Superior temporal gyrus (tissue), 1 donor: ENCODE measurements at regions not wholly inside any gene's neighbourhood (a gene's known extent, or its start where the extent isn't known, plus 50 kb on each side); places are given as distances from the start of the nearest gene placed in this dataset.
"Not testable (repeated sequence)": the region's sequence is repeated elsewhere in the genome, so short reads cannot be mapped to it uniquely, and the experiment has no call there.

Experiments used
- DNase-seq: peaks from one replicate; pipeline ENCODE4 v3.0.0-alpha.2; 2016; ENCODE audit errors: extremely low spot score

- DNase-seq = no peak
Measured at GRCh38 chr3:95626107-95626506, 1188.3 kb upstream of the EPHA6 start.

GRCh38 chr3:95627293-95627692, 1187.1 kb upstream of the EPHA6 start:
- no peak for DNase-seq

- DNase-seq = no peak
Measured at GRCh38 chr3:95627697-95628096, 1186.7 kb upstream of the EPHA6 start.

- no peak for DNase-seq
Measured at GRCh38 chr3:95629802-95630201, 1184.6 kb upstream of the EPHA6 start.

- no peak for DNase-seq
Measured at GRCh38 chr3:95645291-95645690, 1169.1 kb upstream of the EPHA6 start.

- DNase-seq = no peak
Measured at GRCh38 chr3:95654570-95655362, 1159.6 kb upstream of the EPHA6 start.

- DNase-seq = no peak
Measured at GRCh38 chr3:95655363-95655986, 1158.9 kb upstream of the EPHA6 start.

GRCh38 chr3:95670765-95671164, 1143.6 kb upstream of the EPHA6 start:
- DNase-seq = no peak

- no peak for DNase-seq
Measured at GRCh38 chr3:95673215-95673614, 1141.2 kb upstream of the EPHA6 start.

GRCh38 chr3:95705786-95706418, 1108.5 kb upstream of the EPHA6 start:
- DNase-seq = no peak

GRCh38 chr3:95707268-95707667, 1107.1 kb upstream of the EPHA6 start:
- no peak for DNase-seq

- DNase-seq = no peak
Measured at GRCh38 chr3:95710684-95711083, 1103.7 kb upstream of the EPHA6 start.

- no peak for DNase-seq
Measured at GRCh38 chr3:95711789-95712188, 1102.6 kb upstream of the EPHA6 start.

- no peak for DNase-seq
Measured at GRCh38 chr3:95715128-95715527, 1099.3 kb upstream of the EPHA6 start.

GRCh38 chr3:95717048-95717447, 1097.3 kb upstream of the EPHA6 start:
- DNase-seq = no peak

- no peak for DNase-seq
Measured at GRCh38 chr3:95718168-95718567, 1096.2 kb upstream of the EPHA6 start.

GRCh38 chr3:95719481-95719880, 1094.9 kb upstream of the EPHA6 start:
- no peak for DNase-seq

GRCh38 chr3:95721938-95722337, 1092.5 kb upstream of the EPHA6 start:
- no peak for DNase-seq

GRCh38 chr3:95725770-95726169, 1088.6 kb upstream of the EPHA6 start:
- DNase-seq = no peak

GRCh38 chr3:95731753-95732152, 1082.6 kb upstream of the EPHA6 start:
- no peak for DNase-seq

- no peak for DNase-seq
Measured at GRCh38 chr3:95733336-95733735, 1081.1 kb upstream of the EPHA6 start.

- DNase-seq = no peak
Measured at GRCh38 chr3:95738045-95738444, 1076.3 kb upstream of the EPHA6 start.

- not testable (repeated sequence) for DNase-seq
Measured at GRCh38 chr3:95744896-95745295, 1069.5 kb upstream of the EPHA6 start.
